ENCODE measurements at regions not wholly inside any gene's neighbourhood (a gene's known extent, or its start where the extent isn't known, plus 50 kb on each side); places are given as distances from the start of the nearest gene placed in this dataset.

DNA sequence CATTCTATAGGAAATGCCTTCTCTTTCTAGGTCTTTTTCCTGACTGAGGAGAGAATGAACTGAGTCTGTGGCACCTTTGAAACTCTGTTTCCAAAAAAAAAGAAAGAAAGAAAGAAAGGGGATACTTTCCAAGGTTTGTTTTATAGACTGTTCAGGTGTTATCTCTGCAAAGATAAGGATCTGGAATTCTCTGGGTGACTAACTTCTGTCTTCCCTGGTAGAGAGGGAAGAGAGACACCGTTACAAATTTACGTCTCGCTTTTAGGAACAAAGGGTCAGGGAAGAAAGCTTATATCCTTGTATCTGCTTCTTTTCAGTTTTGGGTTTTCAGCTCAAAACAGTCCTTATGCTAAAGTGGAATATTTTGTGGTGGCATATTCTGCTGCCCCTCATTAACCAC lies 314.1 kb downstream of the RAPGEF2 start:
- H3K9ac ChIP-seq (ENCODE audit: insufficient read depth, low read depth, low read length), result no peak overlapping the region
- in situ Hi-C loops (cut with HindIII; ENCODE audit: extremely low pct_ligation_motif_present, low pct_unique_long_range_greater_than_20kb) (no loop called here), intact Hi-C loops (cut with micrococcal nuclease; ENCODE audit: unreplicated experiment) (no loop called here)
- no peaks in the 10 kb centered on the region for H3K36me3 ChIP-seq (replicated peaks in 1 of 2; ENCODE audit: control insufficient read depth in 1 of 2, insufficient read depth in 2 of 2, low read length in 2 of 2)
- no peak overlapping the region for H3K4me3 ChIP-seq (replicated peaks in 1 of 3; ENCODE audit: insufficient read depth in 1 of 3, low read depth in 2 of 3, low read length in 3 of 3)
- H3K27ac ChIP-seq (ENCODE audit: extremely low read length, insufficient read depth, low read length), result no peak overlapping the region
- BruUV-seq (replicated peaks), result no TSS peak
- H4K20me1 ChIP-seq (ENCODE audit: insufficient read depth, low read length), result no peaks in the 10 kb centered on the region
- H2AFZ ChIP-seq (ENCODE audit: low read length), result no peak overlapping the region
- H3K27me3 ChIP-seq (ENCODE audit: control insufficient read depth in 1 of 2, insufficient read depth in 2 of 2, low read length in 2 of 2), result no peaks in the 10 kb centered on the region
- ATAC-seq (no peak), DNase-seq (ENCODE audit: low spot score) (no peak), FAIRE-seq (no peak)
- POLR2A ChIA-PET, result no interaction called here
- CTCF ChIA-PET (ENCODE audit: low intra/inter-chr PET ratio, low total read pairs), result no interaction called here
- H3K9me3 ChIP-seq (ENCODE audit: low read length), result no peaks in the 10 kb centered on the region
- 26% methylated on average over 3 of the region's 3 CpGs for WGBS (ENCODE audit: low lambda C conversion rate)
- no peaks in the 10 kb centered on the region for H3K79me2 ChIP-seq (ENCODE audit: insufficient read depth, low read length)
- H3K4me1 ChIP-seq (ENCODE audit: insufficient read depth, low read length), result peaks cover 65% of the 10 kb centered on the region
- H3K4me2 ChIP-seq (ENCODE audit: low read depth, low read length), result no peak overlapping the region
- no peak for TF ChIP-seq SIN3A (IDR thresholded peaks at IDR 0.05; ENCODE audit: borderline replicate concordance, low read depth, low read length)
- TF ChIP-seq HOXA3 (CRISPR knock-in tag; IDR thresholded peaks at IDR 0.05), result no peak
- TF ChIP-seq, protein P1, sequence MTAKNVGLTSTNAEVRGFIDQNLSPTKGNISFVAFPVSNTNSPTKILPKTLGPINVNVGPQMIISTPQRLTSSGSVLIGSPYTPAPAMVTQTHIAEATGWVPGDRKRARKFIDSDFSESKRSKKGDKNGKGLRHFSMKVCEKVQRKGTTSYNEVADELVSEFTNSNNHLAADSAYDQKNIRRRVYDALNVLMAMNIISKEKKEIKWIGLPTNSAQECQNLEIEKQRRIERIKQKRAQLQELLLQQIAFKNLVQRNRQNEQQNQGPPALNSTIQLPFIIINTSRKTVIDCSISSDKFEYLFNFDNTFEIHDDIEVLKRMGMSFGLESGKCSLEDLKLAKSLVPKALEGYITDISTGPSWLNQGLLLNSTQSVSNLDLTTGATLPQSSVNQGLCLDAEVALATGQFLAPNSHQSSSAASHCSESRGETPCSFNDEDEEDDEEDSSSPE (CRISPR knock-in tag; IDR thresholded peaks at IDR 0.05), result no peak
- TF ChIP-seq KLF16 (CRISPR knock-in tag; IDR thresholded peaks at IDR 0.05), result no peak
- TF ChIP-seq MAX (IDR thresholded peaks at IDR 0.05), result no peak
- TF ChIP-seq ZSCAN22 (CRISPR knock-in tag; IDR thresholded peaks at IDR 0.05), result no peak
- no peak for TF ChIP-seq SMAD3 (CRISPR knock-in tag; IDR thresholded peaks at IDR 0.05)
- TF ChIP-seq PHF20 (CRISPR knock-in tag; IDR thresholded peaks at IDR 0.05), result no peak
- TF ChIP-seq, protein P2, sequence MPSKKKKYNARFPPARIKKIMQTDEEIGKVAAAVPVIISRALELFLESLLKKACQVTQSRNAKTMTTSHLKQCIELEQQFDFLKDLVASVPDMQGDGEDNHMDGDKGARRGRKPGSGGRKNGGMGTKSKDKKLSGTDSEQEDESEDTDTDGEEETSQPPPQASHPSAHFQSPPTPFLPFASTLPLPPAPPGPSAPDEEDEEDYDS (CRISPR knock-in tag; IDR thresholded peaks at IDR 0.05), result no peak
- TF ChIP-seq HDAC6 (IDR thresholded peaks at IDR 0.05; ENCODE audit: low read depth, low read length), result no peak
- TF ChIP-seq MIXL1 (CRISPR knock-in tag; IDR thresholded peaks at IDR 0.05), result no peak
- TF ChIP-seq ZFP36 (IDR thresholded peaks at IDR 0.05; ENCODE audit: borderline replicate concordance, low read depth, low read length, partially characterized antibody), result no peak
- no peak for TF ChIP-seq KDM3A (CRISPR knock-in tag; IDR thresholded peaks at IDR 0.05; ENCODE audit: low read depth)
- TF ChIP-seq ZBTB34 (CRISPR knock-in tag; IDR thresholded peaks at IDR 0.05), result no peak
- TF ChIP-seq ZNF597 (CRISPR knock-in tag; IDR thresholded peaks at IDR 0.05), result no peak
- TF ChIP-seq ZBTB14 (CRISPR knock-in tag; IDR thresholded peaks at IDR 0.05), result no peak
- TF ChIP-seq DMTF1 (CRISPR knock-in tag; IDR thresholded peaks at IDR 0.05), result no peak
- no peak for TF ChIP-seq ZNF264 (CRISPR knock-in tag; IDR thresholded peaks at IDR 0.05)
